Activated CD4-positive, alpha-beta memory T cell treated with anti-CD3 and anti-CD28 coated beads for 36 hours (primary cell): ENCODE measurements at regions not wholly inside any gene's neighbourhood (a gene's known extent, or its start where the extent isn't known, plus 50 kb on each side); places are given as distances from the start of the nearest gene placed in this dataset.
"Not testable (repeated sequence)": the region's sequence is repeated elsewhere in the genome, so short reads cannot be mapped to it uniquely, and the experiment has no call there.

ENCODE experiments used
- CTCF ChIA-PET: fragments of 350-600 bp; sonication (Branson Sonifier 250); formaldehyde crosslinking; loops from one replicate; lab custom pipeline; 2021; ENCODE audit warnings: antibody characterized with exemption, inconsistent platforms; lab: Charles Lee
- POLR2A ChIA-PET: fragments of 350-600 bp; sonication (Branson Sonifier 250); formaldehyde crosslinking; loops from one replicate; lab custom pipeline; 2021; ENCODE audit warnings: antibody characterized with exemption; lab: Charles Lee
- DNase-seq: peaks from one replicate; pipeline ENCODE4 v3.0.0-alpha.2; 2020
- H3K27ac Mint-ChIP-seq: one replicate; pipeline ENCODE4 v1.8.0; 2021; ENCODE audit warnings: mixed read lengths
- H3K27me3 Mint-ChIP-seq: one replicate; pipeline ENCODE4 v1.8.0; 2021; ENCODE audit warnings: mixed read lengths
- H3K36me3 Mint-ChIP-seq: one replicate; pipeline ENCODE4 v1.8.0; 2021; ENCODE audit warnings: mixed read lengths
- H3K4me1 Mint-ChIP-seq: one replicate; pipeline ENCODE4 v1.8.0; 2021; ENCODE audit warnings: low read depth, mixed read lengths
- H3K4me3 Mint-ChIP-seq: one replicate; pipeline ENCODE4 v1.8.0; 2021; ENCODE audit warnings: mild to moderate bottlenecking, mixed read lengths
- H3K9me3 Mint-ChIP-seq: one replicate; pipeline ENCODE4 v1.8.0; 2021; ENCODE audit warnings: mixed read lengths
- intact Hi-C: fragments of 100-400 bp; cut with micrococcal nuclease; formaldehyde crosslinking; loops from one replicate; pipeline ENCODE4 v1.15.1; 2023

DNA sequence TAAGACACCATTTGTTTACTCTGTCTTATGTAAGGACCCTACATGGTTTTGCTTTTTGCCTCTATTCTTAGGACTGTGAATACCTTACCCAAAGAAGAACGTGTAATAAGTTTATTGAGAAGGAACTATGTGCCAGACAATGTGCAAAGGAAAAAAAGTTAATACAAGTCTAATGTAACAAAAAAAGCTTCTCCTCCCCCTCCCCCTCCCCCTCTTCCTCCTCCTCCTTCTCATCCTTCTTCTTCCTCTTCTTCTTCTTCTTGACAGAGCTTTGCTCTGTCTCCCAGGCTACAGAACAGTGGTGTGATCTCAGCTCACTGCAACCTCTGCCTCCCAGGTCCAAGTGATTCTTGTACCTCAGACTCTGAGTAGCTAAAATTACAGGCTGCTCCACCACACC lies 50.9 kb upstream of the MITF start:
- CTCF ChIA-PET = no interaction called here
- no peak for DNase-seq
- Mint-ChIP-seq H3K4me3 (no peak overlapping the region), H3K36me3 (no peaks in the 10 kb centered on the region), H3K27me3 (peaks cover 1% of the 10 kb centered on the region), H3K4me1 (peaks cover 4% of the 10 kb centered on the region), H3K27ac (no peak overlapping the region), H3K9me3 (no peaks in the 10 kb centered on the region)
- intact Hi-C loops = no loop called here
- POLR2A ChIA-PET = no interaction called here

DNA sequence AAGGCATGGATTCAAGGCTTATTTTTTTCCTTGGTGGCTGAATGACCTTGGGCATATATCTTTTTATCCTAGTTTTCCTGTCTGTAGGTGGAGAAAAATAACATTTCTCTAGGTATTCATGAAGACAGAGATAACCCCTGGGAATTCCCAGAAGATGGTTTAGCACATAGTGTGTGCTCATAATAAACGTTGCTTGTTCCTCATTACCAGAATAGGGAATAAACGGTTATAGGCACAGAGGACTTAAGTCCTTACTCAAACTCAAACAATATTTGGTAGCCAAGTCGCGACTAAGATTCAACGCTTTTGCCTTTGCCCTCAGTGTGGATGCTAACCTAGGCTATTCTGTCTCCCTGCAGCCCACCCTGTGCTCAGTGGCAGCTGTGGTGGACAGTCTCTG lies 51.6 kb upstream of the MITF start:
- H3K4me3 Mint-ChIP-seq = no peak overlapping the region

DNA sequence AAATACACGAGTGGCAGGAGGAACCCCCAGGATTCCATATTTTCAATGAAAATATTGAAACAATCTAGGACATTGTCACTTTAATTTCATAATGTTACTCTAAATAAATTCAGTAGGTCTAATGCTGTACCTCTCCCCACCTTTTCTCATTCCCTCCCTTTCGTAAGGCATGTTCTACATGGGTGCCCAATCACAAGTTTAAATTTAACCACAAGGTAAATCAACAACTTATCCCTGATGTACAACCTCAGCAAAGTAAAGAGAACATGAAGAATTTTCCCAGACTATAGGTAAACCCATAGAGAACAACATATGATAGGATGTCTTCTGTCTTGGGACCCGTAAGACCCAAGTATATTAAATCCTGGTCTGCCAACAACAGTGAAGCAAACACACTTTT lies 53.2 kb upstream of the MITF start:
- H3K4me3 Mint-ChIP-seq = no peak overlapping the region

More for the DNA sequence above, 51.6 kb upstream of the MITF start:
- CTCF ChIA-PET = no interaction called here
- H3K27ac Mint-ChIP-seq = no peak overlapping the region
- intact Hi-C loops = no loop called here
- H3K36me3 Mint-ChIP-seq = no peaks in the 10 kb centered on the region
- no peaks in the 10 kb centered on the region for H3K9me3 Mint-ChIP-seq
- no peak for DNase-seq
- peaks cover 1% of the 10 kb centered on the region for H3K27me3 Mint-ChIP-seq
- POLR2A ChIA-PET = no interaction called here
- H3K4me1 Mint-ChIP-seq = peaks cover 4% of the 10 kb centered on the region

DNA sequence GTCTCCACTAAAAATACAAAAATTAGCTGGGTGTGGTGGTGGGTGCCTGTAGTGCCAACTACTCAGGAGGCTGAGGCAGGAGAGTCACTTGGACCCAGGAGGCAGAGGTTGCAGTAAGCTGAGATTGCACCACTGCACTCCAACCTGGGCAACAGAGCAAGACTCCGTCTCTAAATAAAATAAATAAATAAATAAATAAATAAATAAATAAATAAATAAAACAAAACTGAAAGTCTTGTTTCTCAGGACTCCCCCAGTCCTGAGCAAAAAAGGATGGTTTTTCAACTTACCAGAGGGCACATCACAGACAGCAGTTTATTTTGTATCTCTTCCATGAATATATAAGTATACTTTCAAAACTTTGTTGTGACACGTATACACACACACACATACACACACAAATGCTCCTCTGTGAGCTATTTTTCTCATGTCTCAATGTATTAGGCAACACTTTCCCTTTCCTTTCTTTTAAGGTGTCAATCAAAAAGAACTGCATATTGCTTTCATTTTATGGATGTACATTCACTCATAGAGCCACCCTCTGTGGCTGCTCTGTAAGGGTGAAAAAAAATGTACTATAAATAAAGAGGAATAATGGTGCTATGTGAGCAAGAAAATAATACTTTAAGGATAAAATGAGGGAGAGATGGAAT lies 54.8 kb upstream of the MITF start:
- DNase-seq = no peak
- ChIA-PET POLR2A (no interaction called here), CTCF (no interaction called here)
- Mint-ChIP-seq H3K27ac (no peak overlapping the region), H3K4me1 (peaks cover 4% of the 10 kb centered on the region), H3K9me3 (no peaks in the 10 kb centered on the region), H3K27me3 (peaks cover 1% of the 10 kb centered on the region), H3K36me3 (no peaks in the 10 kb centered on the region), H3K4me3 (no peak overlapping the region)
- intact Hi-C loops = no loop called here

More for the DNA sequence above, 53.2 kb upstream of the MITF start:
- Mint-ChIP-seq H3K36me3 (no peaks in the 10 kb centered on the region), H3K27me3 (peaks cover 1% of the 10 kb centered on the region), H3K27ac (no peak overlapping the region), H3K4me1 (peaks cover 4% of the 10 kb centered on the region), H3K9me3 (no peaks in the 10 kb centered on the region)
- CTCF ChIA-PET = no interaction called here
- intact Hi-C loops = no loop called here
- DNase-seq = no peak
- POLR2A ChIA-PET = no interaction called here

DNA sequence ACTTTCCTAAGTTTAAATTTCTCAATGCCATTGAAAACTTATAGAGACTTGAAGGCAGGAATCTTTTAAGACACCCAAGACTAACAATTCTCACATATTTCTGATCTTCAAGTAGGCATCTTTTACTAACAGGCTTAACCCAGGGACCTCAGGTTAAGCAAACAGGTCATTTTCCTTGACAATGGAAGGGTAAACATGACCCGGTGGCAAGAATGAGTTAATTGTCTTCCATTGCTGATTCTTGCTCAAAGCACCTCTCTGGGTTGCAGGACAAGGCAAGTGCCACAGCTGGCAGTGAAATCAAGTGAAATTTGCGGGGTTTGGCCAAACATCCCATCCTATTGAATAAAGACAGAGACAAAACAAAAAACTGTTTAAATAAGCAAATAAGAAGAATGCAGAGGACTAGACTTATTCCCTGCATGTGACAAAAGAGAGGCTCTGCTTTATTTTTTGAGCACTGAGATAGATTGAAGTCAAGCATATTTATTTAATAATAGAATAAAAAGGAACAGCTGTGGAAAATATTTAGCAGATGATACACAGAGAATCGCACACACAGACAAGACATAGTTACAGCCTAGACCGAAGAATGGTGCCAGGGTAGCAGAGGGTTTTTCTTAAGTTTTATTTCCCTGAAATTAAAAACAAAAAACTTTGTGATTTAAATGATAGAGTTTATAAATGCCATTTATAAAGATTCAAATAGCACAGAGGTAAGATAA lies 56.0 kb upstream of the MITF start:
- CTCF ChIA-PET = no interaction called here
- peaks cover 4% of the 10 kb centered on the region for H3K4me1 Mint-ChIP-seq
- H3K27me3 Mint-ChIP-seq = peaks cover 1% of the 10 kb centered on the region
- no peak for DNase-seq
- no peaks in the 10 kb centered on the region for H3K36me3 Mint-ChIP-seq
- no peak overlapping the region for H3K4me3 Mint-ChIP-seq
- H3K9me3 Mint-ChIP-seq = no peaks in the 10 kb centered on the region
- no peak overlapping the region for H3K27ac Mint-ChIP-seq
- POLR2A ChIA-PET = no interaction called here
- intact Hi-C loops = no loop called here

DNA sequence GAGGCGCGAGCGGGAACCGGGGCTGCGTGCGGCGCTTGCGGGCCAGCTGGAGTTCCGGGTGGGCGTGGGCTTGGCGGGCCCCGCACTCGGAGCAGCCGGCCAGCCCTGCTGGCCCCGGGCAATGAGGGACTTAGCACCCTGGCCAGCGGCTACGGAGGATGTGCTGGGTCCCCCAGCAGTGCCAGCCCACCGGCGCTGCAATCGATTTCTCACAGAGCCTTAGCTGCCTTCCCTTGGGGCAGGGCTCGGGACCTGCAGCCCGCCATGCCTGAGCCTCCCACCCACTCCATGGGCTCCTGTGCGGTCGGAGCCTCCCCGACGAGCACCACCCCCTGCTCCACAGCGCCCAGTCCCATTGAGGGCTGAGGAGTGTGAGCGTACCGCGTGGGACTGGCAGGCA lies 61.8 kb upstream of the MITF start:
- H3K27me3 Mint-ChIP-seq, POLR2A ChIA-PET, H3K27ac Mint-ChIP-seq, H3K36me3 Mint-ChIP-seq, H3K9me3 Mint-ChIP-seq, H3K4me3 Mint-ChIP-seq, intact Hi-C loops, DNase-seq, H3K4me1 Mint-ChIP-seq, CTCF ChIA-PET: not testable (repeated sequence)

DNA sequence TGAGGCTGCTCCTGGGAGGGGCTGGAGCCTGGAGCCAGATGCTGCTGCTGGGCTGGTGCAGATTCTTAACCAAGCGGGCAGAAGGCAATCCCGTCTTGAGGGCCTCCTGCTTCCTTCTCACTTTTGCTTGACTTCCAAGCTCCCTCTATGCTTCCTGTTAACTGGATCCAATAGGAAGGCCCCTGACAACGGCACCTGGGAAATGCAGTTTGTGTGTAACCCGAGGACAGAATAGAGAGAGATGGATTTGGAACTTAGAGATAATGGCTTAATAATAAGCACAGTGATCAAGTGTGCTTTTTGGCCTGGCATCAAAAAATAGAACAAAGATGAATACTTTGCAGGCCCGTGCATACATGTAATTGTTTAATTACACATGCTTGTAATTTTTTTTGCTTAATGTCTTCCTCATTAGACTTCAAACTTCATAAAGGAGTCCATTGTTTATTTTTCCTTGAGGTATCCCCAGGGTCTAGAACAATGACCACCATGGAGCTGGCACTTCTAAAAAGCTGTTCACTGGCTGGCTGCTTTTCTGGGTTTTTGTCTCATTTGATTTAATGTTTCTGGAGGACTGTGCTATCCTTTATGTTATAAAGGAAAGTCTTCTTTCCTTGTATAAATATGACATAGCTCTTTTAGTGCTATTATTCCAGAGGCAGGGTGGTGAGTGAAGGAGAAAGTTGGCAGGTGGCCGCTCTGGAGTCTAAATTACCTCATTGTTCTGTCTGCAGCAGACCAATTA lies 63.3 kb upstream of the MITF start:
- CTCF ChIA-PET = no interaction called here
- no peaks in the 10 kb centered on the region for H3K9me3 Mint-ChIP-seq
- intact Hi-C loops = no loop called here
- no peak for DNase-seq
- no peaks in the 10 kb centered on the region for H3K4me1 Mint-ChIP-seq
- H3K36me3 Mint-ChIP-seq = no peaks in the 10 kb centered on the region
- POLR2A ChIA-PET = no interaction called here
- H3K4me3 Mint-ChIP-seq = no peak overlapping the region
- no peaks in the 10 kb centered on the region for H3K27me3 Mint-ChIP-seq
- no peak overlapping the region for H3K27ac Mint-ChIP-seq

DNA sequence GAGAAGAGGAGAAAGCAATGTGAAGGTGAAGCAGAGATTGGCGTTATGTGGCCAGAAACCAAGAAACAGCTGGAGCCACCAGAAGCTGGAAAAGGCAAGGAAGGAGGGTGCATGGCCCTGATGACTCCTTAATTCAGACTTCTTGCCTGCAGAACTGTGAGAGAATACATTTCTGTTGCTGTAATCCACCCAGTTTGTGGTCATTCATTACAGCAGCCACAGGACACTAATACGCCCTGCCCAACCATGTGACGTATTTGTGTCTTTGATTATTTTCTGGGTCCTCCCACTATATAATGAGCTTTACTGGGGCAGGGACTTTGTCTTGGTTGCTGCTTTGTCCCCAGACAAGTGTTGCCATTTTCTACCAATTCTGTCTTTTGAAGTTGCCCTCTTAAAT lies 64.5 kb upstream of the MITF start:
- H3K27ac Mint-ChIP-seq = no peak overlapping the region
- intact Hi-C loops = no loop called here
- H3K4me3 Mint-ChIP-seq = no peak overlapping the region
- no peak for DNase-seq
- ChIA-PET CTCF (no interaction called here), POLR2A (no interaction called here)
- H3K4me1 Mint-ChIP-seq = no peaks in the 10 kb centered on the region
- H3K9me3 Mint-ChIP-seq = no peaks in the 10 kb centered on the region
- no peaks in the 10 kb centered on the region for H3K27me3 Mint-ChIP-seq
- H3K36me3 Mint-ChIP-seq = no peaks in the 10 kb centered on the region

DNA sequence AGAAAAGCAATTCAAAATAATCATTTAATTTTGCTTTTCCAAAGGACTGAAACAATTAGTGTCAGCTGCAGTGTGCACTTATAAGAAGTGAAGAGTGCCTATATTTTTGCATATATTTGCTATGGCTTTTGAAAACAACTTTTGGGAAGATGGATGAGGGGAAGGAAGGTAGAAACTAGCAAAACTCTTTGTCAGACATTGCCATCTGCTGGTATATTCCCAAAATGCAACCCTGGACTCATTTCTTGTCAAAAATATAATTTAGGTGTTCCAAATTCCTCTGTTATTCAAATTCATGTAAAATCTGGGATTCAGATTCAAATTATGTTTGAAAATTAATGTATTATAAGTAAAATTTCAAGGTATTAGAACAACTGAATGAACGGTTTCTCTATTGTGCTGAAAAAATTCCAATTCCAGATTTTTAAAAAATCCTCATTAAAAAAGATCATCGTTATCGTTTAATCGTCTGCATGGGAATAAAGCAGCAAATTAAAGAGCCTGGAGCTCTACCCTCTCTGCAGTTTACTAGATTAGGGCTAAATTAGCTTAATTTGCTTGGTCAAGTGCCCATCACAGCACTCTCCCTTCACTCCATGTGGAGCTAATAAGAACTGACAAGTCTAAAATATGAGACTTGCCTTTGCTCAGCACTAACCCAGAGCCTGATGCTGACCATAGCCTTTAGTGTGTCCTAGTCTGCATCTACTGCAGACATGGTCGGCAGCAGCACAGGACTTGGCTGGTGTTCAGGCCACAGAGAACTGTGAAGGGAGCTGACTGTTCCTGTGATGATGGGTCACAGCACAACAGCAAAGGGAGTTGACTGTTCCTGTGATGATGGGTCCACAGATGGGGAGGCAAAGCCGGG lies 67.9 kb upstream of the MITF start:
- POLR2A ChIA-PET = no interaction called here
- no peak overlapping the region for H3K4me3 Mint-ChIP-seq
- intact Hi-C loops = loop anchor here (1.0 to 2.0 kb wide), 3 partner anchors 347 to 551 kb away; no protein-coding TSS in a partner anchor
- H3K27ac Mint-ChIP-seq = no peak overlapping the region
- CTCF ChIA-PET = interaction anchor here (1.0 to 3.4 kb wide), 5 partner anchors 220 to 550 kb away, joined by 3 to 10 read pairs (median 6); no protein-coding TSS in a partner anchor
- no peaks in the 10 kb centered on the region for H3K9me3 Mint-ChIP-seq
- no peak for DNase-seq
- no peaks in the 10 kb centered on the region for H3K36me3 Mint-ChIP-seq
- H3K4me1 Mint-ChIP-seq = no peaks in the 10 kb centered on the region
- H3K27me3 Mint-ChIP-seq = no peaks in the 10 kb centered on the region

DNA sequence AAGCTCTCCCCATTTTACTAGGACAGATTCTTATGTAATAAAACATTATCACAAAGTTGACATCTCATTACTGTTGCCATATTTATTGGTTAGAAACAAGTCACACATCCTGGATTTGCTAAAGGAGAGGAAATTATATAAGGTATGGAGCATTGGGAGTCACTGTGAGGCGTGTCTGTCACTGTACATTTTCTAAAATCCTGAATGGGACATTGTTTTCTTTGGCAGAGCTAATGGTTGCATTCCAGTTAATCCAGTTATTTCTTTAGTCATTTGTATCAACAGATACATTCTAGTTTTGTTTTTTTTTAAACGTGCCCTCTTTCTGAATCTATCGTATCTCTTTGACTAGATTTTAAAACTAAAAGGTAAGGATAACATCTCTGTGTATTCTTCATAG lies 70.2 kb upstream of the MITF start:
- Mint-ChIP-seq H3K27ac (no peak overlapping the region), H3K36me3 (no peaks in the 10 kb centered on the region), H3K4me3 (no peak overlapping the region), H3K27me3 (no peaks in the 10 kb centered on the region), H3K4me1 (no peaks in the 10 kb centered on the region), H3K9me3 (no peaks in the 10 kb centered on the region)
- CTCF ChIA-PET = interaction anchor here (3.4 kb wide), 1 partner anchor 548 kb away, joined by 10 read pairs; no protein-coding TSS in a partner anchor
- POLR2A ChIA-PET = no interaction called here
- DNase-seq = no peak
- intact Hi-C loops = no loop called here

DNA sequence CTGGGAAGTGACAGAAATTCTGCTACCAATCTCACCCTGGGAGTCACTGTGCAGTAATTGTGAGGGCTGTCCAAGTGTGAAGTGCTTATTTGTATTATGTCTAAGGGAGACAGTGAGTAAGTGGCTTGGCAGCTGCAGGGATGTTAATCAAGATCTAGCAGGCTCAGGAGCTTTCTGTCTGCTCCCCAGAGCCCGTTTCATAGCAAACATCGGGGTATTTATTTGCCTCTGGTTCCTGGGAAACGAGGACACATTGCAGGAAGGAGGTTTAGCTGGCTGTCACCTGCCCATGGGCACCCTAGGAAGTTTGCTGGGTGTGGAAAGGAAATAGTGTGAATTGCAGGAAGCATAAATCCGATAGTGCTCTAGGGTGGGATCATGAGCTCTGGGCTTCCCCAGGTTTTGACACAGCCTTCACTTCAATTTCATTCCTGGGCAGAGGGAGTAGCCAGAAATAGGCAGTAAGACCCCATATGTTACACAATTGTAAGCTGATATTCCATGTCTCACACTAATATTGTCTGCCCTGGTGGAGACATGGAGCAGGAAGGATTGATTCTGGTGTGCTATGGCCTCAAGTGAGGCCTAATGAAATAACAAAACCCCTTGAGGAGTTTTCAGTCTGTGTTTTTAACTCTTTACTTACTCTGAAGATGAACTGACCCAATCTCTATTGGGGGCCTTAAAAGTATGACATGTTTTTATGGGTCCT lies 74.1 kb upstream of the MITF start:
- intact Hi-C loops = no loop called here
- Mint-ChIP-seq H3K27ac (no peak overlapping the region), H3K27me3 (no peaks in the 10 kb centered on the region), H3K4me3 (no peak overlapping the region), H3K9me3 (no peaks in the 10 kb centered on the region), H3K4me1 (no peaks in the 10 kb centered on the region), H3K36me3 (no peaks in the 10 kb centered on the region)
- no peak for DNase-seq
- ChIA-PET CTCF (interaction anchor here (0.6 kb wide), 1 partner anchor 544 kb away, joined by 3 read pairs; no protein-coding TSS in a partner anchor), POLR2A (no interaction called here)
